Lower leg skin (tissue), 3 donors: ENCODE measurements at regions not wholly inside any gene's neighbourhood (a gene's known extent, or its start where the extent isn't known, plus 50 kb on each side); places are given as distances from the start of the nearest gene placed in this dataset.

Experiments
- POLR2A ChIP-seq, 2 donors: fragments of 450-650 bp; IDR thresholded peaks; one replicate each; pipeline ENCODE4 v1.6.1; 2016 to 2017; ENCODE audit warnings: antibody characterized with exemption in 2 of 2, mild to moderate bottlenecking in 1 of 2, moderate library complexity in 1 of 2
- TF ChIP-seq, protein P1 (sequence below), 3 donors: fragments of 450-650 bp; IDR thresholded peaks; one replicate each; pipeline ENCODE4 v1.5.1; 2016; ENCODE audit warnings: antibody characterized with exemption in 3 of 3, mild to moderate bottlenecking in 3 of 3, moderate library complexity in 2 of 3

- no peak for TF ChIP-seq POLR2A (IDR thresholded peaks at IDR 0.05)
- TF ChIP-seq, protein P1, sequence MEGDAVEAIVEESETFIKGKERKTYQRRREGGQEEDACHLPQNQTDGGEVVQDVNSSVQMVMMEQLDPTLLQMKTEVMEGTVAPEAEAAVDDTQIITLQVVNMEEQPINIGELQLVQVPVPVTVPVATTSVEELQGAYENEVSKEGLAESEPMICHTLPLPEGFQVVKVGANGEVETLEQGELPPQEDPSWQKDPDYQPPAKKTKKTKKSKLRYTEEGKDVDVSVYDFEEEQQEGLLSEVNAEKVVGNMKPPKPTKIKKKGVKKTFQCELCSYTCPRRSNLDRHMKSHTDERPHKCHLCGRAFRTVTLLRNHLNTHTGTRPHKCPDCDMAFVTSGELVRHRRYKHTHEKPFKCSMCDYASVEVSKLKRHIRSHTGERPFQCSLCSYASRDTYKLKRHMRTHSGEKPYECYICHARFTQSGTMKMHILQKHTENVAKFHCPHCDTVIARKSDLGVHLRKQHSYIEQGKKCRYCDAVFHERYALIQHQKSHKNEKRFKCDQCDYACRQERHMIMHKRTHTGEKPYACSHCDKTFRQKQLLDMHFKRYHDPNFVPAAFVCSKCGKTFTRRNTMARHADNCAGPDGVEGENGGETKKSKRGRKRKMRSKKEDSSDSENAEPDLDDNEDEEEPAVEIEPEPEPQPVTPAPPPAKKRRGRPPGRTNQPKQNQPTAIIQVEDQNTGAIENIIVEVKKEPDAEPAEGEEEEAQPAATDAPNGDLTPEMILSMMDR (IDR thresholded peaks at IDR 0.05), result no peak
Measured at GRCh38 chr12:126572170-126572569, 1506.9 kb downstream of the AACS start.
